Esophagus squamous epithelium (tissue), 4 donors: ENCODE measurements at regions not wholly inside any gene's neighbourhood (a gene's known extent, or its start where the extent isn't known, plus 50 kb on each side); places are given as distances from the start of the nearest gene placed in this dataset.

Source experiments
- CTCF ChIP-seq, 6 experiments: fragments of 450-650 bp in 4 of 6; fragments of 200-600 bp in 2 of 6; sonication (generic) in 2 of 6; IDR thresholded peaks; one replicate each; pipeline ENCODE4 v1.5.1; 2016 to 2019; ENCODE audit warnings: antibody characterized with exemption in 6 of 6, mild to moderate bottlenecking in 4 of 6, moderate library complexity in 4 of 6
- POLR2A ChIP-seq, 4 donors: fragments of 450-650 bp; IDR thresholded peaks; one replicate each; pipeline ENCODE4 v1.6.1; 2017; ENCODE audit warnings: antibody characterized with exemption in 4 of 4, mild to moderate bottlenecking in 4 of 4, moderate library complexity in 3 of 4

DNA sequence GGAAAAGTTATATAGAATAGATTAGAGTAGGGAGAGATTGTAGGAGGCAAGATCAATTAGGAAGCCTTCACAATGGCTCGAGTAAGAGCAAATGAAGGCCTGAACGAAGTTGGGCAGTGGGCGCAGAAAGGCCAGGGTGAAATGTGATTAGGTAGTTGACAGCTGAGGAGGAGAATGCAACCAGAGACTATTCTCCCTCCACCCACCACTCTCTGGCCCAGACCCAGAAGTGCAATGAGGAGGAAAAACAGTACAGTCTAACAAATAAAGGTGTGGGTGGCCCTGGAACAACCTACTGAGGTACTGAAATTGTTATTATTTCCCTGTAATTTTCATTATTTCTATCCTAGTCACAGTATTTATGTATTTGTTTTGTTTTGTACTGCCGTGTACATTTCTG is 176.7 kb downstream of the SLC39A8 start:
- TF ChIP-seq CTCF (IDR thresholded peaks at IDR 0.05) = no peak
- no peak for TF ChIP-seq POLR2A (IDR thresholded peaks at IDR 0.05)
